ENCODE measurements at regions not wholly inside any gene's neighbourhood (a gene's known extent, or its start where the extent isn't known, plus 50 kb on each side); places are given as distances from the start of the nearest gene placed in this dataset. TPM values are rescaled to one million over a fixed set of nuclear protein-coding genes. Genes with fewer than 3 reads are reported as not detected.

GRCh38 chr7:93651603-93652159 is 77.2 kb upstream of the CALCR start:
- DNase-seq (ENCODE audit: low read depth): no peak

- no peak for DNase-seq (ENCODE audit: low read depth)
Observed at GRCh38 chr7:93646538-93646937, 72.0 kb upstream of the CALCR start.

GRCh38 chr7:93636276-93636675 is 61.8 kb upstream of the CALCR start:
- DNase-seq (ENCODE audit: low read depth): no peak

GRCh38 chr7:93632371-93632770 is 57.8 kb upstream of the CALCR start:
- DNase-seq (ENCODE audit: low read depth): no peak

- no peak for DNase-seq (ENCODE audit: low read depth)
Observed at GRCh38 chr7:93629291-93629801, 54.8 kb upstream of the CALCR start.

- no peak for DNase-seq (ENCODE audit: low read depth)
Observed at GRCh38 chr7:93626869-93627268, 52.3 kb upstream of the CALCR start.

Small RNA genes in the stretch of these regions (microRNA-seq; reads per million reads assigned to microRNA genes)
- not detected for gene MIR4652
